HuH-7.5 (cell line): ENCODE measurements at regions not wholly inside any gene's neighbourhood (a gene's known extent, or its start where the extent isn't known, plus 50 kb on each side); places are given as distances from the start of the nearest gene placed in this dataset.
A peak's percentile ranks its signal among the peaks of the same experiment; 100 is the strongest.

Experiments
- DNase-seq: peaks from one replicate; pipeline ENCODE4 v3.0.0; 2011; ENCODE audit warnings: low spot score

DNA sequence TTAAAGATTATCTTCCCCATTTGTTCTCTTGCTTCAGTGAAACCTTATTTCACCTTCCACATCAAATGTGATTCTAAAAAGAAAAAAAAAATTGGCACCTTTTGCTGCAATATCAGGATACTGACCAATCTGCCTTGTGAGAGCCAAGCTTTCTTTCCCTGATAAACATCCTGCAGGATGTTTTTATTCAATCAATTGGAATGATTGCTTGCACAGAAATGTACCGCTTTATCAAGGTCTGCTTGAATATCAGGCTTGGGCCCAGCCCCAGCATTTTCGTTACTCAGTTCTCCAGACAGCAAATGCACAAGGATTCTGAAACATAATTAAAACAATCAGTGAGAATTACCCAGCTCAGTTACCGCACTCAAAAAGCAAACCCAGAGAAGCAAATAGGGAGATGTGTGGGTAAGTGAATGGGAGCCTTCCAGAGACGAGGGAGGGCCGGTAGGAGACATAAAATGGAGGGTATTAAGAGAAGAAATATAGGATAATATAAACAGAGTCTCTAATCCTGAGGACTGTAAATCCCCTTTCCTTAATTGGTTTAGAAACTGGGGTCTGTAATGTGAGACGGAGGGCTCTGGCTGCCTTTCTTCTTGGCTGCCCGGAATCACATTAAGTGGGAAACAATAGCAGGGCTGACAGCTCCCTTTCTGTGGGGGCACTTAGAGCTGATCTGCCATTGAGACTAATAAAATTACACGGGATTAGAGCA lies 291.8 kb downstream of the ICOS start:
- no peak for DNase-seq

GRCh38 chr2:204234248-204234647 lies 297.7 kb downstream of the ICOS start:
- no peak for DNase-seq

GRCh38 chr2:204234879-204235278 lies 298.3 kb downstream of the ICOS start:
- DNase-seq, result no peak

- DNase-seq, result no peak
Observed at GRCh38 chr2:204237416-204237815, 300.9 kb downstream of the ICOS start.

DNA sequence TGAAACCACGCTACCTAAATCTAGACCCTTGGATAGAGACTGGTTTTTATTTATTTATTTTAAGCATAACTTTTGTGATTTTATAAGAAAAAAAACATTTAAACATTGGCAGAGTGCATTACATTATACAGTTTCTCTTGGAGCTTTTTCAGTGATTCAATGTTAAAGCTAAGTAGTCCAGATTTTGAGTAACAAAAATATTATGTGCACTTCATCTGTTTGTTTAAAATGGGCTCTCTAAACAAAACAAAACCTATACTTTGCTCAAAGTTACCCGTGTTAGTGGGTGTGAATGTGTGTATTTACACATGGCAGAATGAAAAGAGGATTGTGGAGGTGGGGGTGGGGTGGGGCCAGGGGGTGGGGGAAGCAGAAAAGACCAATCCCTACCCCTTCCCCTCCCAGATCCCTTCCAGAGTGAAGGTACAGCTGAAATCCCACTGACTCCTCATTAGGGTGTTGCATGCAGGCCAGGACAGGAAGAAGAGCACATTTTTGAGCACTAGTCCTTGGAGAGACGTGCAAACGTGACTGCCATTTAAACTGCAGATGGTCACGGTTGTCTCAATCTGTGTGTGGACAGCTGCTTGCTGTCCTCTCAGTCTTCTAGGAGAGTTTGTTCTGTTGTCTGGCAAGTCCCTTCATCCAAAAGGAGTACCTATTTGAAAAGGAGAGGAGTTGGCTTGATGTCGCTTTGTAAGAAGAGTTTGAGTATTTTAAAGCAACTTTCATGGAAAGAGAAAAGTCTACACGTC lies 303.0 kb downstream of the ICOS start:
- no peak for DNase-seq

- DNase-seq, result no peak
Observed at GRCh38 chr2:204240961-204241360, 304.3 kb upstream of the PARD3B start.

- no peak for DNase-seq
Observed at GRCh38 chr2:204249437-204249836, 295.8 kb upstream of the PARD3B start.

DNA sequence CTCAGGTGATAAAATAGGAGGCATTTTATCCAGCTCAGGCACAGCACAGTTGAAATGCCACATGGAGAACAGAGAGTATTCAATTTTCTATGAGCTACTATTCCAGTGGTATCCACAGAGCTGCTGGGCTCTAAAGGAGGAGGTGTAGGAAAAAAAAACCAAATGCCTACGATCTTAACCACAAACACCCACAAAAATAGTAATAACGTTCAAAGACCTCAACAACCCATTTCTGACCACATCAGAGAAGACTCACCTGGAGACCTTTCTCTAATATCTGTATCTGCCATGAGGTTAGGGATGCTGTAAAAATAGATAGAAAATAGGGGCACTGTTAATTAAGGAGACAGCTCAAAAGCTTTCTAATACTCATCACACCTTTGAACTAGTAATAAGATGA lies 294.6 kb upstream of the PARD3B start:
- no peak for DNase-seq

- no peak for DNase-seq
Observed at GRCh38 chr2:204251158-204251997, 293.9 kb upstream of the PARD3B start.

- DNase-seq, result no peak
Observed at GRCh38 chr2:204251998-204252376, 293.3 kb upstream of the PARD3B start.

DNA sequence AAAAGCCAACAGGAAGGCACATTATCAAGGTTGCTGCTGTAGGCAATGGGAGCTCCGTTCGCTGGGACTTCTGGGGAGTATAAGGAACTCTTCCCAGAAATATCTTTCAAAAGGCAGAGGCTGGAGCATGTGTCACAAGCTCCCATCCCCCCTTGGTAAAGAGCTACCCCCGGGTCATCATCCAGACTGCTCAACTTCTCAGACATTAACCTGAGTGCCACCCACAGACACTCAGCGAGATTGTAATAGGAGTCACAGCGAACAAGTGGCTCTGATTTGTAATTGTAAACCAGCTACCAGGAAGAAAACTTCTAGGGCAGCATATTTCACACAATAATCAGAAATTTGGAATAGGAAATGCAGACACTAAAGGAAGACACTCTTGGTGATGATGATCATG lies 290.2 kb upstream of the PARD3B start:
- DNase-seq, result no peak

GRCh38 chr2:204255526-204255925 lies 289.7 kb upstream of the PARD3B start:
- no peak for DNase-seq

- DNase-seq, result no peak
Observed at GRCh38 chr2:204257781-204258180, 287.5 kb upstream of the PARD3B start.

- DNase-seq, result no peak
Observed at GRCh38 chr2:204258890-204259289, 286.4 kb upstream of the PARD3B start.

GRCh38 chr2:204260162-204260877 lies 285.0 kb upstream of the PARD3B start:
- peak; percentile 31 for DNase-seq

GRCh38 chr2:204260901-204261300 lies 284.4 kb upstream of the PARD3B start:
- no peak for DNase-seq

- DNase-seq, result no peak
Observed at GRCh38 chr2:204261846-204262245, 283.4 kb upstream of the PARD3B start.

GRCh38 chr2:204264085-204264553 lies 281.2 kb upstream of the PARD3B start:
- DNase-seq, result no peak

GRCh38 chr2:204264621-204265140 lies 280.6 kb upstream of the PARD3B start:
- DNase-seq, result no peak

DNA sequence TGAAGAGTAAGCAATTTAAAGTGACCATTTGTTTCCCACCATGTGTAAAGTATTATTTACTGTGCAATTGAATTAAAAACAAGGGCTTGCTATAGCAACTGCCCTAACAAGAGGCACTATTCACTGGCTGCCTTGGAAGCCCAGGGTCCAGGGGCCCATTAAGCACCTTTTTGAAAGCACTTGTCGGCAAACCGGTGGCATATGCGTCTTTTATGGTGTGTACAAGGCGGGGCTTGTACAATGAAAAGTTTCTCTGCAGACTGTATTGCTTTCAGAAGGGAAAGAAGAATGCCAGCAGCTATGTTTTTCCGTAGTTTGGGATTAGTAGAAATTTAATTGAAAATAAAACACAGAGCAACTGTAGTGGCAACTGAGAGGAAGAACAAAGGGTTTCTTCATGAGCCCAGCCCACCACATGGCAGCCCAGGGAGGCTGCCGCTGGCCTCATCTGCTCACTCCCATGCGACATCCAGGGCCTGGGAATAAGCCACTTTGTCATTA lies 279.5 kb upstream of the PARD3B start:
- no peak for DNase-seq

GRCh38 chr2:204268458-204268857 lies 276.8 kb upstream of the PARD3B start:
- no peak for DNase-seq

- no peak for DNase-seq
Observed at GRCh38 chr2:204268971-204269370, 276.3 kb upstream of the PARD3B start.
